ENCODE measurements at regions not wholly inside any gene's neighbourhood (a gene's known extent, or its start where the extent isn't known, plus 50 kb on each side); places are given as distances from the start of the nearest gene placed in this dataset.
"Not testable (repeated sequence)": the region's sequence is repeated elsewhere in the genome, so short reads cannot be mapped to it uniquely, and the experiment has no call there.

GRCh38 chrX:6990552-6991193, 156.8 kb upstream of the STS start:
- Histone ChIP-seq H3K9me3 (ENCODE audit: low read depth) (no peaks in the 10 kb centered on the region), H3K27me3 (no peaks in the 10 kb centered on the region), H3K4me3 (no peak overlapping the region), H3K4me1 (ENCODE audit: low read depth) (no peaks in the 10 kb centered on the region), H3K36me3 (no peaks in the 10 kb centered on the region), H3K27ac (no peak overlapping the region)
- DNase-seq (ENCODE audit: low read depth in 1 of 2, low spot score in 1 of 2): no peak
- TF ChIP-seq CTCF (IDR thresholded peaks at IDR 0.05; ENCODE audit: low read depth, low read length): no peak

- Histone ChIP-seq H3K4me1 (ENCODE audit: low read depth) (no peaks in the 10 kb centered on the region), H3K9me3 (ENCODE audit: low read depth) (no peaks in the 10 kb centered on the region), H3K27ac (no peak overlapping the region), H3K27me3 (no peaks in the 10 kb centered on the region), H3K36me3 (no peaks in the 10 kb centered on the region), H3K4me3 (no peak overlapping the region)
- DNase-seq (ENCODE audit: low read depth in 1 of 2, low spot score in 1 of 2): no peak
- no peak for TF ChIP-seq CTCF (IDR thresholded peaks at IDR 0.05; ENCODE audit: low read depth, low read length)
Observed at GRCh38 chrX:6989858-6990257, 157.7 kb upstream of the STS start.

- not testable (repeated sequence) for H3K9me3 ChIP-seq (ENCODE audit: low read depth); H3K4me1 ChIP-seq (ENCODE audit: low read depth); H3K27me3 ChIP-seq; DNase-seq (ENCODE audit: low read depth in 1 of 2, low spot score in 1 of 2); H3K27ac ChIP-seq; H3K36me3 ChIP-seq; H3K4me3 ChIP-seq
Observed at GRCh38 chrX:6988694-6989093, 158.8 kb upstream of the STS start.

- Histone ChIP-seq H3K9me3 (ENCODE audit: low read depth) (no peaks in the 10 kb centered on the region), H3K36me3 (no peaks in the 10 kb centered on the region), H3K4me3 (no peak overlapping the region), H3K27ac (no peak overlapping the region), H3K27me3 (no peaks in the 10 kb centered on the region), H3K4me1 (ENCODE audit: low read depth) (no peaks in the 10 kb centered on the region)
- DNase-seq (ENCODE audit: low read depth in 1 of 2, low spot score in 1 of 2): no peak
- no peak for TF ChIP-seq CTCF (IDR thresholded peaks at IDR 0.05; ENCODE audit: low read depth, low read length)
Observed at GRCh38 chrX:6986915-6987314, 160.6 kb upstream of the STS start.

- H3K27ac ChIP-seq: no peak overlapping the region
- no peaks in the 10 kb centered on the region for H3K27me3 ChIP-seq
- no peaks in the 10 kb centered on the region for H3K9me3 ChIP-seq (ENCODE audit: low read depth)
- TF ChIP-seq CTCF (IDR thresholded peaks at IDR 0.05; ENCODE audit: low read depth, low read length): no peak
- H3K36me3 ChIP-seq: no peaks in the 10 kb centered on the region
- DNase-seq (ENCODE audit: low read depth in 1 of 2, low spot score in 1 of 2): no peak
- H3K4me1 ChIP-seq (ENCODE audit: low read depth): no peaks in the 10 kb centered on the region
- H3K4me3 ChIP-seq: no peak overlapping the region
Observed at GRCh38 chrX:6985537-6985936, 162.0 kb upstream of the STS start.

- Histone ChIP-seq H3K9me3 (ENCODE audit: low read depth) (no peaks in the 10 kb centered on the region), H3K4me3 (no peak overlapping the region), H3K27me3 (no peaks in the 10 kb centered on the region), H3K36me3 (no peaks in the 10 kb centered on the region), H3K4me1 (ENCODE audit: low read depth) (no peaks in the 10 kb centered on the region), H3K27ac (no peak overlapping the region)
- no peak for TF ChIP-seq CTCF (IDR thresholded peaks at IDR 0.05; ENCODE audit: low read depth, low read length)
- no peak for DNase-seq (ENCODE audit: low read depth in 1 of 2, low spot score in 1 of 2)
Observed at GRCh38 chrX:6983207-6983955, 164.1 kb upstream of the STS start.
